ENCODE measurements at regions not wholly inside any gene's neighbourhood (a gene's known extent, or its start where the extent isn't known, plus 50 kb on each side); places are given as distances from the start of the nearest gene placed in this dataset.

- H3K27me3 ChIP-seq (ENCODE audit: control insufficient read depth in 2 of 2, insufficient read depth in 2 of 2, low read length in 2 of 2): peaks cover 0 to 2% of the 10 kb centered on the region in 2 donors
- H3K9me3 ChIP-seq (ENCODE audit: control insufficient read depth in 2 of 2, low read length in 2 of 2): no peaks in the 10 kb centered on the region
- H3K4me3 ChIP-seq (ENCODE audit: low read length in 2 of 2): no peak overlapping the region
- H3K27ac ChIP-seq (ENCODE audit: low read depth in 2 of 2, low read length in 2 of 2): no peak overlapping the region
- H3K36me3 ChIP-seq (ENCODE audit: control insufficient read depth in 2 of 2, insufficient read depth in 2 of 2, low read length in 2 of 2): no peaks in the 10 kb centered on the region
- no peak overlapping the region for H3K9ac ChIP-seq (ENCODE audit: low read depth in 1 of 2, low read length in 2 of 2)
- H3K4me1 ChIP-seq (ENCODE audit: control insufficient read depth in 2 of 2, insufficient read depth in 2 of 2, low read length in 2 of 2): no peaks in the 10 kb centered on the region
These were observed 161.6 kb downstream of the TMEM18 start for GRCh38 chr2:515441-516127.

- Histone ChIP-seq H3K36me3 (ENCODE audit: control insufficient read depth in 2 of 2, insufficient read depth in 2 of 2, low read length in 2 of 2) (no peaks in the 10 kb centered on the region), H3K9me3 (ENCODE audit: control insufficient read depth in 2 of 2, low read length in 2 of 2) (no peaks in the 10 kb centered on the region), H3K9ac (ENCODE audit: low read depth in 1 of 2, low read length in 2 of 2) (no peak overlapping the region), H3K4me1 (ENCODE audit: control insufficient read depth in 2 of 2, insufficient read depth in 2 of 2, low read length in 2 of 2) (no peaks in the 10 kb centered on the region), H3K27me3 (ENCODE audit: control insufficient read depth in 2 of 2, insufficient read depth in 2 of 2, low read length in 2 of 2) (peaks cover 0 to 2% of the 10 kb centered on the region in 2 donors), H3K27ac (ENCODE audit: low read depth in 2 of 2, low read length in 2 of 2) (no peak overlapping the region), H3K4me3 (ENCODE audit: low read length in 2 of 2) (no peak overlapping the region)
These were observed 163.1 kb downstream of the TMEM18 start for GRCh38 chr2:513981-514706.

DNA sequence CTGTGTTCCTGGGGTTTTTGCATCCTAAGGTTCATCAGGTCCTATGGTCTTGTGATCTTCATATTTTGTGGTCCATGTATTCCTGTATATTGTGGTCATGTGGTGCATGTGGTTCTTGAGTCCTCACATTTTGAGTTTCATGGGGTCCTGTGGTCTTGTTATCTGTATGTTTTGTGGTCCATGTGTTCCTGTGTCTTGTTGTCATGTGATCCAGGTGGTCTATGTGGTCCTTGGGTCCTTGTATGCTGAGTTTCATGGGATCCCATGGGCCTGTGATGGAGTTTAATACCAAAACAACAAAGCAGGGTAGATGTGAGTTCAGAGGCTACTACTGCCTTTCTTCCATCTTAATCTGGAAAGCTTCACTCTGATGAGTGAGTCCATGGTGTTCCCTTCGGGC lies 166.4 kb downstream of the TMEM18 start:
- Histone ChIP-seq H3K27ac (ENCODE audit: low read depth in 2 of 2, low read length in 2 of 2) (no peak overlapping the region), H3K36me3 (ENCODE audit: control insufficient read depth in 2 of 2, insufficient read depth in 2 of 2, low read length in 2 of 2) (no peaks in the 10 kb centered on the region), H3K4me1 (ENCODE audit: control insufficient read depth in 2 of 2, insufficient read depth in 2 of 2, low read length in 2 of 2) (no peaks in the 10 kb centered on the region), H3K9ac (ENCODE audit: low read depth in 1 of 2, low read length in 2 of 2) (no peak overlapping the region), H3K9me3 (ENCODE audit: control insufficient read depth in 2 of 2, low read length in 2 of 2) (no peaks in the 10 kb centered on the region), H3K27me3 (ENCODE audit: control insufficient read depth in 2 of 2, insufficient read depth in 2 of 2, low read length in 2 of 2) (no peaks in the 10 kb centered on the region), H3K4me3 (ENCODE audit: low read length in 2 of 2) (no peak overlapping the region)

DNA sequence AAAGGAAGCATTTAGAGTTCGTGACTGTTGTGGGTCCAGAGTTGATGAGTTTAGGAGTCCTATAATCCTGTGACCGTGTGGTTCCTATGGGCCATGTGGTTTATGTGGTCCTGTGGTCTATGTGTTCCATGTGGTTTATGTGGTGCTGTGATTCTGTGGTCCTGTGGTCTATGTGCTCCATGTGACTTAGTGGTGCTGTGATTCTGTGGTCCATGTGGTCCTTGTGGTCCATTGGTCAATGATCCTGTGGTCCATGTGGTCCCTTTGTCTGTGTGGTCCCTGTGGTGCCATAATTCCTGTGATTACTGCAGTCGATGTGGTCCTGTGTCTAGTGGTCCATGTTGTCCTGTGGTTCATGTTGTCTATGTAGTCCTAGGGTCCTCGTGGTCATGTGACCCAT lies 167.3 kb downstream of the TMEM18 start:
- H3K36me3 ChIP-seq (ENCODE audit: control insufficient read depth in 2 of 2, insufficient read depth in 2 of 2, low read length in 2 of 2): no peaks in the 10 kb centered on the region
- no peaks in the 10 kb centered on the region for H3K27me3 ChIP-seq (ENCODE audit: control insufficient read depth in 2 of 2, insufficient read depth in 2 of 2, low read length in 2 of 2)
- H3K9ac ChIP-seq (ENCODE audit: low read depth in 1 of 2, low read length in 2 of 2): no peak overlapping the region
- no peak overlapping the region for H3K4me3 ChIP-seq (ENCODE audit: low read length in 2 of 2)
- no peak overlapping the region for H3K27ac ChIP-seq (ENCODE audit: low read depth in 2 of 2, low read length in 2 of 2)
- H3K4me1 ChIP-seq (ENCODE audit: control insufficient read depth in 2 of 2, insufficient read depth in 2 of 2, low read length in 2 of 2): no peaks in the 10 kb centered on the region
- H3K9me3 ChIP-seq (ENCODE audit: control insufficient read depth in 2 of 2, low read length in 2 of 2): no peaks in the 10 kb centered on the region

GRCh38 chr2:508121-508520 lies 169.1 kb downstream of the TMEM18 start:
- H3K4me1 ChIP-seq (ENCODE audit: control insufficient read depth in 2 of 2, insufficient read depth in 2 of 2, low read length in 2 of 2): no peaks in the 10 kb centered on the region
- H3K36me3 ChIP-seq (ENCODE audit: control insufficient read depth in 2 of 2, insufficient read depth in 2 of 2, low read length in 2 of 2): no peaks in the 10 kb centered on the region
- no peaks in the 10 kb centered on the region for H3K9me3 ChIP-seq (ENCODE audit: control insufficient read depth in 2 of 2, low read length in 2 of 2)
- no peak overlapping the region for H3K9ac ChIP-seq (ENCODE audit: low read depth in 1 of 2, low read length in 2 of 2)
- H3K4me3 ChIP-seq (ENCODE audit: low read length in 2 of 2): no peak overlapping the region
- H3K27me3 ChIP-seq (ENCODE audit: control insufficient read depth in 2 of 2, insufficient read depth in 2 of 2, low read length in 2 of 2): no peaks in the 10 kb centered on the region
- no peak overlapping the region for H3K27ac ChIP-seq (ENCODE audit: low read depth in 2 of 2, low read length in 2 of 2)

- no peak overlapping the region for H3K9ac ChIP-seq (ENCODE audit: low read depth in 1 of 2, low read length in 2 of 2)
- H3K36me3 ChIP-seq (ENCODE audit: control insufficient read depth in 2 of 2, insufficient read depth in 2 of 2, low read length in 2 of 2): no peaks in the 10 kb centered on the region
- no peak overlapping the region for H3K4me3 ChIP-seq (ENCODE audit: low read length in 2 of 2)
- H3K9me3 ChIP-seq (ENCODE audit: control insufficient read depth in 2 of 2, low read length in 2 of 2): no peaks in the 10 kb centered on the region
- H3K27me3 ChIP-seq (ENCODE audit: control insufficient read depth in 2 of 2, insufficient read depth in 2 of 2, low read length in 2 of 2): no peaks in the 10 kb centered on the region
- no peaks in the 10 kb centered on the region for H3K4me1 ChIP-seq (ENCODE audit: control insufficient read depth in 2 of 2, insufficient read depth in 2 of 2, low read length in 2 of 2)
- no peak overlapping the region for H3K27ac ChIP-seq (ENCODE audit: low read depth in 2 of 2, low read length in 2 of 2)
These were observed 170.3 kb downstream of the TMEM18 start for GRCh38 chr2:506866-507265.

DNA sequence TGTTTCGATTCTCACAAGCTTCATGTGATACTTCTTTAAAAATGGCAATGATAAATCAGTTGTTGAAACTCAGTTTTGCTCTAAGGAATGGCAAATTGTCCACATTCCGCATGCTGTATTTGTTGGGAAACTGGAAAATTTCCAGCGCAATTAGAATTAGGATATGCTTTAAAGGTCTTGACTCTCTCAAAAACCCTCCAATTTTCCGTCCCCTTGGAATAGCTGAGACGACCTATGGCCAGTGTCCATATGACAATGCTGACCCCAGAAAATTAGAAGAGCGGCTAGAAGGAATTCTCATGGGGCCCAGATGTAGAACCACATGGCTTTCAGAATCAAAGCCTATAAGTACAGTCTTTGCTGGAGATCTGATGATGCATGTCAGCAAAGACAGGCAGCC lies 170.8 kb downstream of the TMEM18 start:
- no peak overlapping the region for H3K27ac ChIP-seq (ENCODE audit: low read depth in 2 of 2, low read length in 2 of 2)
- H3K36me3 ChIP-seq (ENCODE audit: control insufficient read depth in 2 of 2, insufficient read depth in 2 of 2, low read length in 2 of 2): no peaks in the 10 kb centered on the region

GRCh38 chr2:505941-506340 lies 171.3 kb downstream of the TMEM18 start:
- Histone ChIP-seq H3K4me3 (ENCODE audit: low read length in 2 of 2) (no peak overlapping the region), H3K9ac (ENCODE audit: low read depth in 1 of 2, low read length in 2 of 2) (no peak overlapping the region), H3K9me3 (ENCODE audit: control insufficient read depth in 2 of 2, low read length in 2 of 2) (no peaks in the 10 kb centered on the region), H3K36me3 (ENCODE audit: control insufficient read depth in 2 of 2, insufficient read depth in 2 of 2, low read length in 2 of 2) (no peaks in the 10 kb centered on the region), H3K27me3 (ENCODE audit: control insufficient read depth in 2 of 2, insufficient read depth in 2 of 2, low read length in 2 of 2) (no peaks in the 10 kb centered on the region), H3K27ac (ENCODE audit: low read depth in 2 of 2, low read length in 2 of 2) (no peak overlapping the region), H3K4me1 (ENCODE audit: control insufficient read depth in 2 of 2, insufficient read depth in 2 of 2, low read length in 2 of 2) (no peaks in the 10 kb centered on the region)

More for the DNA sequence above, 170.8 kb downstream of the TMEM18 start:
- H3K4me3 ChIP-seq (ENCODE audit: low read length in 2 of 2): no peak overlapping the region
- H3K9me3 ChIP-seq (ENCODE audit: control insufficient read depth in 2 of 2, low read length in 2 of 2): no peaks in the 10 kb centered on the region
- no peaks in the 10 kb centered on the region for H3K4me1 ChIP-seq (ENCODE audit: control insufficient read depth in 2 of 2, insufficient read depth in 2 of 2, low read length in 2 of 2)
- H3K9ac ChIP-seq (ENCODE audit: low read depth in 1 of 2, low read length in 2 of 2): no peak overlapping the region
- H3K27me3 ChIP-seq (ENCODE audit: control insufficient read depth in 2 of 2, insufficient read depth in 2 of 2, low read length in 2 of 2): no peaks in the 10 kb centered on the region

GRCh38 chr2:503288-503999 lies 173.8 kb downstream of the TMEM18 start:
- no peaks in the 10 kb centered on the region for H3K27me3 ChIP-seq (ENCODE audit: control insufficient read depth in 2 of 2, insufficient read depth in 2 of 2, low read length in 2 of 2)
- H3K4me3 ChIP-seq (ENCODE audit: low read length in 2 of 2): no peak overlapping the region
- H3K36me3 ChIP-seq (ENCODE audit: control insufficient read depth in 2 of 2, insufficient read depth in 2 of 2, low read length in 2 of 2): no peaks in the 10 kb centered on the region
- H3K9ac ChIP-seq (ENCODE audit: low read depth in 1 of 2, low read length in 2 of 2): no peak overlapping the region
- H3K9me3 ChIP-seq (ENCODE audit: control insufficient read depth in 2 of 2, low read length in 2 of 2): no peaks in the 10 kb centered on the region
- no peak overlapping the region for H3K27ac ChIP-seq (ENCODE audit: low read depth in 2 of 2, low read length in 2 of 2)
- H3K4me1 ChIP-seq (ENCODE audit: control insufficient read depth in 2 of 2, insufficient read depth in 2 of 2, low read length in 2 of 2): no peaks in the 10 kb centered on the region

GRCh38 chr2:502831-503230 lies 174.4 kb downstream of the TMEM18 start:
- H3K36me3 ChIP-seq (ENCODE audit: control insufficient read depth in 2 of 2, insufficient read depth in 2 of 2, low read length in 2 of 2): no peaks in the 10 kb centered on the region
- H3K27ac ChIP-seq (ENCODE audit: low read depth in 2 of 2, low read length in 2 of 2): no peak overlapping the region
- H3K4me3 ChIP-seq (ENCODE audit: low read length in 2 of 2): no peak overlapping the region
- no peaks in the 10 kb centered on the region for H3K27me3 ChIP-seq (ENCODE audit: control insufficient read depth in 2 of 2, insufficient read depth in 2 of 2, low read length in 2 of 2)
- H3K9ac ChIP-seq (ENCODE audit: low read depth in 1 of 2, low read length in 2 of 2): no peak overlapping the region
- no peaks in the 10 kb centered on the region for H3K9me3 ChIP-seq (ENCODE audit: control insufficient read depth in 2 of 2, low read length in 2 of 2)
- no peaks in the 10 kb centered on the region for H3K4me1 ChIP-seq (ENCODE audit: control insufficient read depth in 2 of 2, insufficient read depth in 2 of 2, low read length in 2 of 2)

Measured in mucosa of rectum (tissue), 2 donors.